ENCODE measurements at regions not wholly inside any gene's neighbourhood (a gene's known extent, or its start where the extent isn't known, plus 50 kb on each side); places are given as distances from the start of the nearest gene placed in this dataset.

- H3K36me3 Mint-ChIP-seq, result no peaks in the 10 kb centered on the region
- H3K4me1 Mint-ChIP-seq, result no peaks in the 10 kb centered on the region
- H3K4me3 Mint-ChIP-seq, result no peak overlapping the region
- DNase-seq (ENCODE audit: low spot score in 2 of 2) (no peak), ATAC-seq (ENCODE audit: low read depth) (no peak)
- H3K27ac Mint-ChIP-seq, result no peak overlapping the region
- H3K27me3 Mint-ChIP-seq, result peaks cover 12% of the 10 kb centered on the region
- no peaks in the 10 kb centered on the region for H3K9me3 Mint-ChIP-seq
These were observed 243.0 kb downstream of the C1orf94 start for GRCh38 chr1:34419663-34420136.

- Mint-ChIP-seq H3K27ac (no peak overlapping the region), H3K4me3 (no peak overlapping the region), H3K27me3 (peaks cover 6% of the 10 kb centered on the region), H3K36me3 (no peaks in the 10 kb centered on the region), H3K9me3 (no peaks in the 10 kb centered on the region), H3K4me1 (no peaks in the 10 kb centered on the region)
- DNase-seq (ENCODE audit: low spot score in 2 of 2), result no peak
- ATAC-seq (ENCODE audit: low read depth), result no peak
These were observed 248.3 kb downstream of the C1orf94 start for GRCh38 chr1:34425046-34425445.

GRCh38 chr1:34425785-34426184 lies 249.1 kb downstream of the C1orf94 start:
- no peaks in the 10 kb centered on the region for H3K4me1 Mint-ChIP-seq
- H3K9me3 Mint-ChIP-seq, result no peaks in the 10 kb centered on the region

GRCh38 chr1:34426325-34426896 lies 249.7 kb downstream of the C1orf94 start:
- DNase-seq (ENCODE audit: low spot score in 2 of 2) (no peak), ATAC-seq (ENCODE audit: low read depth) (no peak)
- Mint-ChIP-seq H3K36me3 (no peaks in the 10 kb centered on the region), H3K4me3 (no peak overlapping the region), H3K27me3 (peaks cover 6% of the 10 kb centered on the region), H3K27ac (no peak overlapping the region), H3K9me3 (no peaks in the 10 kb centered on the region), H3K4me1 (no peaks in the 10 kb centered on the region)

More at GRCh38 chr1:34425785-34426184, 249.1 kb downstream of the C1orf94 start:
- Mint-ChIP-seq H3K4me3 (no peak overlapping the region), H3K27ac (no peak overlapping the region), H3K27me3 (peaks cover 6% of the 10 kb centered on the region), H3K36me3 (no peaks in the 10 kb centered on the region)
- ATAC-seq (ENCODE audit: low read depth) (no peak), DNase-seq (ENCODE audit: low spot score in 2 of 2) (no peak)

- no peak overlapping the region for H3K27ac Mint-ChIP-seq
- no peak overlapping the region for H3K4me3 Mint-ChIP-seq
- H3K4me1 Mint-ChIP-seq, result no peaks in the 10 kb centered on the region
- H3K27me3 Mint-ChIP-seq, result peaks cover 6% of the 10 kb centered on the region
- H3K36me3 Mint-ChIP-seq, result no peaks in the 10 kb centered on the region
- H3K9me3 Mint-ChIP-seq, result no peaks in the 10 kb centered on the region
- ATAC-seq (ENCODE audit: low read depth), result no peak
- DNase-seq (ENCODE audit: low spot score in 2 of 2), result no peak
These were observed 250.5 kb downstream of the C1orf94 start for GRCh38 chr1:34427170-34427569.

GRCh38 chr1:34433099-34433498 lies 256.4 kb downstream of the C1orf94 start:
- DNase-seq (ENCODE audit: low spot score in 2 of 2) (no peak), ATAC-seq (ENCODE audit: low read depth) (no peak)
- no peak overlapping the region for H3K4me3 Mint-ChIP-seq
- H3K4me1 Mint-ChIP-seq, result no peaks in the 10 kb centered on the region
- H3K36me3 Mint-ChIP-seq, result no peaks in the 10 kb centered on the region
- peaks cover 4% of the 10 kb centered on the region for H3K27me3 Mint-ChIP-seq
- peaks cover 2% of the 10 kb centered on the region for H3K9me3 Mint-ChIP-seq
- H3K27ac Mint-ChIP-seq, result no peak overlapping the region

- DNase-seq (ENCODE audit: low spot score in 2 of 2) (no peak), ATAC-seq (ENCODE audit: low read depth) (no peak)
- H3K4me3 Mint-ChIP-seq, result no peak overlapping the region
- peaks cover 2% of the 10 kb centered on the region for H3K9me3 Mint-ChIP-seq
- H3K36me3 Mint-ChIP-seq, result no peaks in the 10 kb centered on the region
- H3K27ac Mint-ChIP-seq, result no peak overlapping the region
- no peaks in the 10 kb centered on the region for H3K4me1 Mint-ChIP-seq
- H3K27me3 Mint-ChIP-seq, result peaks cover 8% of the 10 kb centered on the region
These were observed 260.1 kb downstream of the C1orf94 start for GRCh38 chr1:34436836-34437235.

GRCh38 chr1:34441259-34442069 lies 264.8 kb downstream of the C1orf94 start:
- H3K9me3 Mint-ChIP-seq, result peaks cover 2% of the 10 kb centered on the region
- no peaks in the 10 kb centered on the region for H3K36me3 Mint-ChIP-seq
- H3K4me1 Mint-ChIP-seq, result no peaks in the 10 kb centered on the region
- no peak overlapping the region for H3K4me3 Mint-ChIP-seq
- ATAC-seq (ENCODE audit: low read depth) (no peak), DNase-seq (ENCODE audit: low spot score in 2 of 2) (no peak)
- H3K27ac Mint-ChIP-seq, result no peak overlapping the region
- peaks cover 13% of the 10 kb centered on the region for H3K27me3 Mint-ChIP-seq

GRCh38 chr1:34444516-34444915 lies 267.8 kb downstream of the C1orf94 start:
- no peaks in the 10 kb centered on the region for H3K36me3 Mint-ChIP-seq
- peaks cover 10% of the 10 kb centered on the region for H3K27me3 Mint-ChIP-seq
- no peak for DNase-seq (ENCODE audit: low spot score in 2 of 2)
- H3K9me3 Mint-ChIP-seq, result no peaks in the 10 kb centered on the region
- H3K4me3 Mint-ChIP-seq, result no peak overlapping the region
- no peak overlapping the region for H3K27ac Mint-ChIP-seq
- no peak for ATAC-seq (ENCODE audit: low read depth)
- no peaks in the 10 kb centered on the region for H3K4me1 Mint-ChIP-seq

- Mint-ChIP-seq H3K4me1 (no peaks in the 10 kb centered on the region), H3K36me3 (no peaks in the 10 kb centered on the region), H3K4me3 (no peak overlapping the region), H3K27me3 (peaks cover 10% of the 10 kb centered on the region), H3K27ac (no peak overlapping the region), H3K9me3 (no peaks in the 10 kb centered on the region)
- ATAC-seq (ENCODE audit: low read depth) (no peak), DNase-seq (ENCODE audit: low spot score in 2 of 2) (no peak)
These were observed 273.6 kb downstream of the C1orf94 start for GRCh38 chr1:34450325-34450724.

GRCh38 chr1:34452451-34452850 lies 275.7 kb downstream of the C1orf94 start:
- no peak overlapping the region for H3K27ac Mint-ChIP-seq
- H3K4me3 Mint-ChIP-seq, result no peak overlapping the region
- DNase-seq (ENCODE audit: low spot score in 2 of 2), result no peak
- H3K9me3 Mint-ChIP-seq, result no peaks in the 10 kb centered on the region
- peaks cover 3% of the 10 kb centered on the region for H3K27me3 Mint-ChIP-seq
- no peaks in the 10 kb centered on the region for H3K36me3 Mint-ChIP-seq
- ATAC-seq (ENCODE audit: low read depth), result no peak
- no peaks in the 10 kb centered on the region for H3K4me1 Mint-ChIP-seq

- Mint-ChIP-seq H3K27me3 (peaks cover 6% of the 10 kb centered on the region), H3K27ac (no peak overlapping the region), H3K4me1 (no peaks in the 10 kb centered on the region), H3K4me3 (no peak overlapping the region), H3K36me3 (no peaks in the 10 kb centered on the region), H3K9me3 (no peaks in the 10 kb centered on the region)
- ATAC-seq (ENCODE audit: low read depth), result no peak
- DNase-seq (ENCODE audit: low spot score in 2 of 2), result no peak
These were observed 278.4 kb downstream of the C1orf94 start for GRCh38 chr1:34455121-34455520.

GRCh38 chr1:34460193-34460592 lies 283.5 kb downstream of the C1orf94 start:
- peaks cover 3% of the 10 kb centered on the region for H3K9me3 Mint-ChIP-seq
- no peak overlapping the region for H3K27ac Mint-ChIP-seq
- DNase-seq (ENCODE audit: low spot score in 2 of 2), result peak in 1 of 2 donors; percentile 24
- ATAC-seq (ENCODE audit: low read depth), result no peak
- no peaks in the 10 kb centered on the region for H3K36me3 Mint-ChIP-seq
- no peak overlapping the region for H3K4me3 Mint-ChIP-seq
- H3K4me1 Mint-ChIP-seq, result no peaks in the 10 kb centered on the region
- peaks cover 17% of the 10 kb centered on the region for H3K27me3 Mint-ChIP-seq

GRCh38 chr1:34470401-34470800 lies 284.4 kb upstream of the GJB5 start:
- H3K27ac Mint-ChIP-seq, result no peak overlapping the region

GRCh38 chr1:34474566-34474965 lies 280.3 kb upstream of the GJB5 start:
- no peak for DNase-seq (ENCODE audit: low spot score in 2 of 2)
- H3K27ac Mint-ChIP-seq, result no peak overlapping the region
- no peaks in the 10 kb centered on the region for H3K36me3 Mint-ChIP-seq
- H3K9me3 Mint-ChIP-seq, result peaks cover under 1% of the 10 kb centered on the region
- ATAC-seq (ENCODE audit: low read depth), result no peak
- H3K4me1 Mint-ChIP-seq, result no peaks in the 10 kb centered on the region
- peaks cover 11% of the 10 kb centered on the region for H3K27me3 Mint-ChIP-seq
- no peak overlapping the region for H3K4me3 Mint-ChIP-seq

More at GRCh38 chr1:34470401-34470800, 284.4 kb upstream of the GJB5 start:
- no peaks in the 10 kb centered on the region for H3K36me3 Mint-ChIP-seq
- no peak for DNase-seq (ENCODE audit: low spot score in 2 of 2)
- peaks cover 6% of the 10 kb centered on the region for H3K27me3 Mint-ChIP-seq
- H3K4me3 Mint-ChIP-seq, result no peak overlapping the region
- H3K4me1 Mint-ChIP-seq, result no peaks in the 10 kb centered on the region
- ATAC-seq (ENCODE audit: low read depth), result no peak
- peaks cover 2% of the 10 kb centered on the region for H3K9me3 Mint-ChIP-seq
